OCI-LY3 (cell line): ENCODE measurements at regions not wholly inside any gene's neighbourhood (a gene's known extent, or its start where the extent isn't known, plus 50 kb on each side); places are given as distances from the start of the nearest gene placed in this dataset.

Source experiments
- H2AFZ ChIP-seq: fragments of 200-600, 300-600 bp; shearing (Covaris generic); 2 replicates; pipeline ENCODE4 v1.6.0; 2014; ENCODE audit warnings: antibody characterized with exemption, low read depth, low read length
- H3K27ac ChIP-seq: fragments of 200-600, 300-600 bp; sonication (generic); 2 replicates; pipeline ENCODE4 v1.5.1; 2014; ENCODE audit warnings: mild to moderate bottlenecking, low read length, moderate library complexity, mixed read lengths
- H3K27me3 ChIP-seq: fragments of 200-600, 300-600 bp; sonication (generic); 2 replicates; pipeline ENCODE4 v1.6.1; 2014; ENCODE audit warnings: low read depth, low read length, mixed read lengths
- H3K36me3 ChIP-seq: fragments of 200-600, 300-600 bp; sonication (generic); replicated peaks from 2 replicates; pipeline ENCODE3; 2014; ENCODE audit warnings: low read depth, low read length, mixed read lengths
- H3K4me1 ChIP-seq: fragments of 300-600, 200-600 bp; sonication (generic); 2 replicates; pipeline ENCODE4 v1.6.1; 2014; ENCODE audit warnings: low read length, mixed read lengths
- H3K4me2 ChIP-seq: fragments of 200-600, 300-600 bp; sonication (generic); 2 replicates; pipeline ENCODE4 v1.6.1; 2014; ENCODE audit warnings: low read length, mixed read lengths
- H3K4me3 ChIP-seq: fragments of 300-600, 200-600 bp; sonication (generic); 2 replicates; pipeline ENCODE4 v1.5.1; 2014; ENCODE audit warnings: antibody characterized with exemption, mild to moderate bottlenecking, low read length, moderate library complexity
- H3K79me2 ChIP-seq: fragments of 300-600, 200-600 bp; shearing (Covaris generic); 2 replicates; pipeline ENCODE4 v1.6.1; 2014; ENCODE audit warnings: mild to moderate bottlenecking, low read length, mixed read lengths
- H3K9ac ChIP-seq: fragments of 300-600, 200-600 bp; shearing (Covaris generic); 2 replicates; pipeline ENCODE4 v1.6.0; 2014; ENCODE audit warnings: mild to moderate bottlenecking, low read length, moderate library complexity
- H3K9me3 ChIP-seq: fragments of 200-600, 300-600 bp; shearing (Covaris generic); 2 replicates; pipeline ENCODE4 v1.6.1; 2014; ENCODE audit warnings: low read length, mixed read lengths; ENCODE audit not compliant: insufficient read depth
- H4K20me1 ChIP-seq: fragments of 200-600, 300-600 bp; sonication (generic); 2 replicates; pipeline ENCODE4 v1.6.1; 2016; ENCODE audit warnings: low read length, mixed read lengths; ENCODE audit not compliant: insufficient read depth
- EZH2phosphoT487 ChIP-seq: fragments of 200-600 bp; shearing (Covaris generic); IDR thresholded peaks from 2 replicates; pipeline ENCODE4 v1.6.1; 2018; ENCODE audit warnings: antibody characterized with exemption, mixed run types, low read depth
- TF ChIP-seq, protein P1 (sequence below): fragments of 200-600, 300-600 bp; sonication (generic); IDR thresholded peaks from 2 replicates; pipeline ENCODE4 v1.5.1; 2014; ENCODE audit warnings: antibody characterized with exemption, low read length, low read depth

- no peaks in the 10 kb centered on the region for H3K36me3 ChIP-seq
- no peak for TF ChIP-seq EZH2phosphoT487
- TF ChIP-seq, protein P1, sequence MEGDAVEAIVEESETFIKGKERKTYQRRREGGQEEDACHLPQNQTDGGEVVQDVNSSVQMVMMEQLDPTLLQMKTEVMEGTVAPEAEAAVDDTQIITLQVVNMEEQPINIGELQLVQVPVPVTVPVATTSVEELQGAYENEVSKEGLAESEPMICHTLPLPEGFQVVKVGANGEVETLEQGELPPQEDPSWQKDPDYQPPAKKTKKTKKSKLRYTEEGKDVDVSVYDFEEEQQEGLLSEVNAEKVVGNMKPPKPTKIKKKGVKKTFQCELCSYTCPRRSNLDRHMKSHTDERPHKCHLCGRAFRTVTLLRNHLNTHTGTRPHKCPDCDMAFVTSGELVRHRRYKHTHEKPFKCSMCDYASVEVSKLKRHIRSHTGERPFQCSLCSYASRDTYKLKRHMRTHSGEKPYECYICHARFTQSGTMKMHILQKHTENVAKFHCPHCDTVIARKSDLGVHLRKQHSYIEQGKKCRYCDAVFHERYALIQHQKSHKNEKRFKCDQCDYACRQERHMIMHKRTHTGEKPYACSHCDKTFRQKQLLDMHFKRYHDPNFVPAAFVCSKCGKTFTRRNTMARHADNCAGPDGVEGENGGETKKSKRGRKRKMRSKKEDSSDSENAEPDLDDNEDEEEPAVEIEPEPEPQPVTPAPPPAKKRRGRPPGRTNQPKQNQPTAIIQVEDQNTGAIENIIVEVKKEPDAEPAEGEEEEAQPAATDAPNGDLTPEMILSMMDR, result no peak
- H3K79me2 ChIP-seq, result no peaks in the 10 kb centered on the region
- no peak overlapping the region for H3K4me2 ChIP-seq
- H4K20me1 ChIP-seq, result no peaks in the 10 kb centered on the region
- H3K4me3 ChIP-seq, result no peak overlapping the region
- no peak overlapping the region for H2AFZ ChIP-seq
- H3K27me3 ChIP-seq, result no peaks in the 10 kb centered on the region
- H3K27ac ChIP-seq, result no peak overlapping the region
- no peaks in the 10 kb centered on the region for H3K9me3 ChIP-seq
- no peak overlapping the region for H3K9ac ChIP-seq
- H3K4me1 ChIP-seq, result no peaks in the 10 kb centered on the region
Observed at GRCh38 chr11:32497951-32498350, 62.6 kb upstream of the WT1 start.

GRCh38 chr11:32494629-32495028 is 59.3 kb upstream of the WT1 start:
- H3K4me3 ChIP-seq, result no peak overlapping the region
- no peak for TF ChIP-seq EZH2phosphoT487
- TF ChIP-seq, protein P1, result no peak
- no peaks in the 10 kb centered on the region for H3K79me2 ChIP-seq
- no peak overlapping the region for H3K27ac ChIP-seq
- H3K36me3 ChIP-seq, result no peaks in the 10 kb centered on the region
- no peaks in the 10 kb centered on the region for H4K20me1 ChIP-seq
- H3K9me3 ChIP-seq, result no peaks in the 10 kb centered on the region
- no peak overlapping the region for H2AFZ ChIP-seq
- H3K4me2 ChIP-seq, result no peak overlapping the region
- H3K27me3 ChIP-seq, result no peaks in the 10 kb centered on the region
- no peaks in the 10 kb centered on the region for H3K4me1 ChIP-seq
- no peak overlapping the region for H3K9ac ChIP-seq

DNA sequence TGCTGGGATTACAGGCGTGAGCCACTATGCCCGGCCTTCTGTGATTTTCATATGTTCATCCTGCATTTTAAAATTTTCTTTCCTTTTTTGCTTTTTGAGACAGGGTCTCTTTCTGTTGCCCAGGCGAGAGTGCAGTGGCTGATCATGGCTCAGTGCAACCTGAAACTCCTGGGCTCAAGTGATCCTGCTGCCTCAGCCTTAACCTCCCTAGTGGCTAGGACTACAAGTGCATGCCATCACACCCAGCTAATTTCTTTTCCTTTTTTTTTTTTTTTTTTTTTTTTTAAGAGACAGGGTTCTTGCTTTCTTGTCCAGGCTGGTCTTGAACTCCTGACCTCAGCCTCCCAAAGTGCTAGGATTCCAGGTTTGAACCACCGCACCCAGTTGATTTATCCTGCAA is 54.1 kb upstream of the WT1 start:
- TF ChIP-seq, protein P1, result no peak
- no peak for TF ChIP-seq EZH2phosphoT487
- Histone ChIP-seq H3K9me3 (no peaks in the 10 kb centered on the region), H2AFZ (no peak overlapping the region), H3K36me3 (no peaks in the 10 kb centered on the region), H4K20me1 (no peaks in the 10 kb centered on the region), H3K27me3 (no peaks in the 10 kb centered on the region), H3K4me3 (no peak overlapping the region), H3K9ac (no peak overlapping the region), H3K27ac (no peak overlapping the region), H3K4me1 (no peaks in the 10 kb centered on the region), H3K79me2 (no peaks in the 10 kb centered on the region), H3K4me2 (no peak overlapping the region)

- no peak overlapping the region for H3K27ac ChIP-seq
- H4K20me1 ChIP-seq, result no peaks in the 10 kb centered on the region
- H3K4me3 ChIP-seq, result no peak overlapping the region
- no peaks in the 10 kb centered on the region for H3K9me3 ChIP-seq
- no peak overlapping the region for H3K9ac ChIP-seq
- no peaks in the 10 kb centered on the region for H3K36me3 ChIP-seq
- no peak overlapping the region for H2AFZ ChIP-seq
- no peaks in the 10 kb centered on the region for H3K79me2 ChIP-seq
- no peaks in the 10 kb centered on the region for H3K27me3 ChIP-seq
- TF ChIP-seq, protein P1, result no peak
- TF ChIP-seq EZH2phosphoT487, result no peak
- no peak overlapping the region for H3K4me2 ChIP-seq
- H3K4me1 ChIP-seq, result no peaks in the 10 kb centered on the region
Observed at GRCh38 chr11:32487270-32487669, 51.9 kb upstream of the WT1 start.
